Gastroesophageal sphincter (tissue), 3 donors: ENCODE measurements at regions not wholly inside any gene's neighbourhood (a gene's known extent, or its start where the extent isn't known, plus 50 kb on each side); places are given as distances from the start of the nearest gene placed in this dataset.

ENCODE experiments used
- CTCF ChIP-seq, 4 experiments: fragments of 200-600 bp in 2 of 4; fragments of 450-650 bp in 2 of 4; sonication (generic) in 1 of 4; IDR thresholded peaks; one replicate each; pipeline ENCODE4 v1.5.1; 2017 to 2019; ENCODE audit warnings: antibody characterized with exemption in 4 of 4, mild to moderate bottlenecking in 2 of 4, moderate library complexity in 2 of 4
- EP300 ChIP-seq: sonication (generic); formaldehyde crosslinking; IDR thresholded peaks from one replicate; pipeline ENCODE4 v1.6.1; 2017; ENCODE audit warnings: antibody characterized with exemption, mild to moderate bottlenecking
- POLR2A ChIP-seq, 2 donors: fragments of 450-650 bp; IDR thresholded peaks; one replicate each; pipeline ENCODE4 v1.6.1; 2017; ENCODE audit warnings: antibody characterized with exemption in 2 of 2, mild to moderate bottlenecking in 2 of 2, moderate library complexity in 1 of 2
- POLR2AphosphoS5 ChIP-seq: sonication (generic); formaldehyde crosslinking; IDR thresholded peaks from one replicate; pipeline ENCODE4 v1.6.1; 2017; ENCODE audit warnings: antibody characterized with exemption

DNA sequence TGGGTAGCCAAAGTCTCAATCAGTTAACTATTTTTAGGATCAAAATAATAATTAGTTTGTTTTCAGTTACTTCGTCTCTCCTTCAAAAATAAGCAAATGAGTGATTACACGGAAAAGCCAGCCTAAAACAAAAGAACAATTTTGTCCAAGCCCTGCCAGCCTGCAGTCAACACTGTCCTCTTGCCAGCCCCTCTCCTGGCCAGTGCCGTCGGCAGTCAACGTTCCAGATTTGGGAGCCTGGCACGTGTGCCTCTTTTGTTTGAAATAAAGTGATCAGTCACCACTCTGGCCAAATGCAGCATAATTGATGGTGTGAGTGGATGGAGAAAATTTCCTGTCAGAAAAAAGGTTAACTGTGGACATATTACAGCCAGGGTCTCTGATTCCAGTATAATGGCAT, 260.6 kb upstream of the SKOR2 start:
- TF ChIP-seq CTCF (IDR thresholded peaks at IDR 0.05) (no peak), POLR2AphosphoS5 (no peak), POLR2A (IDR thresholded peaks at IDR 0.05) (no peak), EP300 (no peak)
